ENCODE measurements at regions not wholly inside any gene's neighbourhood (a gene's known extent, or its start where the extent isn't known, plus 50 kb on each side); places are given as distances from the start of the nearest gene placed in this dataset.
A peak's percentile ranks its signal among the peaks of the same experiment; 100 is the strongest.
"Not testable (repeated sequence)": the region's sequence is repeated elsewhere in the genome, so short reads cannot be mapped to it uniquely, and the experiment has no call there.

DNA sequence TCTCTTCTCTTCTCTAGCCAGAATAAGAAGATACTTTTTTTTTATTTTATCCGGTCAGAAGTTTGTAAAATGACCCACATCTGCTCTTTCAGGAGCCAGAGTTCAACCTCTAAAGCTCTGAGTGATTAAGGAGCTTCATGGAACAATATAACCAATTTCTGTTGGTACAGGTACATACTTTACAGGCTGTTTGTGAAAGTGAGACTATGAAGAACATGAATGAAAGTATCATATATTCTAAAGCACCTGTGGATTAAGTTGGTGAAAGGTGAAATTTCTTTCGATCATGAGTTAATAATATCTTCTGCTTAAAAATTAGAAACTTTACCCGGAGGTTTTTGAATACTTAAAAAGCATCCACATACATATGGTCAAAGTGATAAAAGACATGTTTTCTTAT lies 65.2 kb downstream of the DMRT2 start:
- no peak for DNase-seq

DNA sequence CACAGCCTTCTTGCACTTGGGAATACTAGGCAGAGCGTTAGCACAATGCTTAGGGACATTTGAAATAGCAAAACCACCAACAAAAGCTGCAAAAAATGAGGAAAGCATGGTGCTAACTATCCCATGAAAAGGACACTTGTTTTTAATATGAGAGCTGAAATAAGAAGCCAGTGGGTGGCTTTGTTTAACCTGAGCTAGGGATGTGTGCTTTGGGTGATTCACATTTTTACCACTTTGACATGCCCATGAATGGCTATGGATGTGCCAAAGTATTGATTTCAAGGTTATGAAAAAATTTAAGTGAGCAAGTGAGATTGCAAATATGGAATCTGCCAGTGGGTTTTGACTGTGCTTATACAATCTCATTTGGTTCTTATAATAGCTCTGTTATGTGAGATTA lies 67.3 kb downstream of the DMRT2 start:
- DNase-seq = no peak

GRCh38 chr9:1120500-1121165 lies 70.5 kb downstream of the DMRT2 start:
- no peak for DNase-seq

- no peak for DNase-seq
These were observed 75.6 kb downstream of the DMRT2 start for GRCh38 chr9:1125741-1126140.

- no peak for DNase-seq
These were observed 77.9 kb downstream of the DMRT2 start for GRCh38 chr9:1128046-1128445.

- no peak for DNase-seq
These were observed 79.2 kb downstream of the DMRT2 start for GRCh38 chr9:1129382-1129781.

GRCh38 chr9:1140057-1140456 lies 89.9 kb downstream of the DMRT2 start:
- DNase-seq = no peak

DNA sequence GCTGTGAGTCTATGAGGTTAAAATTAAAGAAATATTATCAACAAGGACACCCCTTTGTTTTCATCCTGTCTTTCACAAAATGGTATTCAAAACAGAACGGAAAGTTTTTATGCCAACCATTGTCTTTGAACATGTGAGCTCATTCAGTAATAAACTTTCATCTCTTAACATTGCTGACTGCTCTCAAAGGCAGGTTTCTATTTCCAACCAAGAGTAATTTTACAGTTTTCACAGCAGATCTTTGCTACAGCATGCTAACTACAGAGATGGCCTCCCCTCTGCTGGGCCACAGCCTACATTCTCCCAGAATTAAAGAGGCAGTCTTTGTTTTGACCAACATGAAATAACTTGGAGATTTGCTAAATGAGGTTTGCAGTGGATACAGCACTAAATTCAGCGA lies 101.5 kb downstream of the DMRT2 start:
- DNase-seq = no peak

GRCh38 chr9:1152171-1152570 lies 102.0 kb downstream of the DMRT2 start:
- no peak for DNase-seq

GRCh38 chr9:1154739-1155138 lies 104.6 kb downstream of the DMRT2 start:
- no peak for DNase-seq

DNA sequence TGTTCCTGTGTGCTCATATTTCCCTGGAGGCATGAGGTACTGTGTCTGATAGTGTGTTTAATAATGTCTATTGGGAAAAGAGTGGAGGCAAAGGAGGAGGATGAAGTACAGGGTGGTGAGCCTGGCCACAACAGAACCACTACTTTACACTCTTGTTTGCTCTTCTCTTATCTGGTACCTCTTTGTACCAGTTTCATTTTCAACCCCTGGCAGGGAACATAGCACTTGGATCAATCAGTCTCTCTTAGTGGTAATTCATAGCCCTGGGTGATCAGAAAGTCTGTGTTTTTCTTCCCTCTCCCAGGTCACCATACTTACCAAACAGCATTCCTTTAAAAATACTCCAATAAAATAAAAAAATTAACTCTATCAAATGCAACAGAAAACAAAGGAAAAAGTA lies 105.4 kb downstream of the DMRT2 start:
- DNase-seq = no peak

DNA sequence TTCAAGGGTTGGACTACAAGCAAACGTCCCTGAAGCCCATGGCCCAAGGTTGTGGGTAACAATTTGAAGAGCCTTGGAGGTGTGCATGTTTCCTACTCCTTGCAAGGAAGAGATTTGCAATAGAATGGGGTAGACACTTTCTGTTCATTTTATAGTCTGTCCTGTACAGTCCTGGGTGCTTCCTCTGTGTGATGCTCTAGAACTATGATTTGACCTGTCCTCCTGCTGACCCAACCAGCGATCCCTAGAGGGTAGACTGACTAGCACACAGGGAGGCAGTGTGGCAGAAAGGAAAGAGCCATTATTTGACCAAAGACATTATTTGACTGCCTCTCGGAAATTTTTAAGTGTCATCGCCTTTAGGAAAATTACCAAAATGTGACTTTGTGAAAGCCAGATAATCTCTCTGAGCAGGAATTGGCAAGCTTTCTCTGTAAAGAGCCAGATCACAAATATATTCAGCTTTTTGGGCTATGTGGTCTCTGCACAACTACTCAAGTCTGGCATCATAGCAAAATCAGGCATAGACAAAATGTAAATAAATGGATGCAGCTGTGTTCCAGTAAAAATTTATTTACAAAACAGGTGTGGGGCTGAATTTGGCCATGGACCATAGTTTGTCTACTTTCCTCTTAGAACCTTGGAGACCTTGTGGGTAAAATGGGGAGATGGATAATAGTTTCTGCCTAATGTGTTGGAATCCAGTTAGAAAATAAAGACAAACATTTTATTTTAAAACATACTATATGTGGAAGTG lies 106.8 kb downstream of the DMRT2 start:
- DNase-seq = peak; percentile 24

DNA sequence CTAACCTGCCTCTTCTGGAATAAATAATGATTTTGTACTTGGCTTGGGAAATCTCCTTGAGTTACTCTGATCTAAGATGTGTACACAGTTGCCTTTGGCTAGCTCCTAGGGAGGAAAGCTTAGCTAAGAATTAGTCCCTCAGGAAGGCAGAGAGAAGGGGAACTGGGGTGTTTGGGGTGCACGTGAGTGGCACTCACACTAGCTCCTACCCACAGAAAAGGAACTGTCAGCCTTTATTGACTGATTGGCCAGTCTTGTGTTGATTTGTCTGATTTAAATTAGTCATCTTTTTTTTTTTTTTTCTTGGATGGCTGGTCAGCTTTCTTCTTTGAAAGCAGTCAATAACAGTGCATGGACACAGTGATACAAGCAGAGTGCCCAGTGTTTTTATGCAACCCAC lies 107.7 kb downstream of the DMRT2 start:
- DNase-seq = no peak

DNA sequence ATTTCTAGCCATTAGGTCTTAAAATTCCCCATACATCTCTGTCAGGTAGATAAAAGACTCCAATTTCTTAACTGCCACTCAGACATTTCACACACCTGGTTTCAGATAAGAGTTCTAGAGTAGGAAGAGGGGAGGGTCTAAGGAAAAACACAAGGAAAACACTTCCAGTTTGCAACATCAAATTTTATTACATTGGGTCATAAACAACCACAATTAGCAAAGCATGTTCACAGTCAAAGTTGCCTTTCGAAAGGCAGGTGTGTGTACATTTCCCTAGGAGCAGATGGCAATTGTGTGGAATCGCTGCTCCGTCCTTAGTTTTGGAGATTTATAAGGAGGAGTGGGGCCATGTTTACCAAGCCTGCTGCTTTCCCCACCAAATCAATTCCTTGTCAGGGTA lies 120.8 kb downstream of the DMRT2 start:
- DNase-seq = no peak

GRCh38 chr9:1171546-1171945 lies 121.4 kb downstream of the DMRT2 start:
- no peak for DNase-seq

GRCh38 chr9:1173211-1173610 lies 123.1 kb downstream of the DMRT2 start:
- DNase-seq = no peak

DNA sequence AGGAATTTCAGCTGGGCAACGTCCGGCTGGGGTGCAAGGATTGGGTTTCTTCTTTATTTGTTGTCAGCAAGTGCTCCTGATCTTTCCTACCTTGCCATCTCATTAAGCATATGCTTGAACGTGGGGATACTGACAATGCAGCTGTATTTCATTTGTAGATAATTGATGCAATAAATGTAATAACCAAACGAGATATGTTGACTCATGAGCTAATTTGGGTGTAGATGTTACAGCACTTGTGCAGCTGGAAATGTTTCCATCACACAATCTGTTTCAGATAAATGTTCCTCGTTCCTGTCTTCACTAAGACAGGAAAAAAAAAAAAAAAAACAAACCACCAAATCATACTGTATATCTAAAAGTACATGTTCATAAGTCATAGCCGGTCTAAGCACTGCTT lies 123.8 kb downstream of the DMRT2 start:
- DNase-seq = no peak

DNA sequence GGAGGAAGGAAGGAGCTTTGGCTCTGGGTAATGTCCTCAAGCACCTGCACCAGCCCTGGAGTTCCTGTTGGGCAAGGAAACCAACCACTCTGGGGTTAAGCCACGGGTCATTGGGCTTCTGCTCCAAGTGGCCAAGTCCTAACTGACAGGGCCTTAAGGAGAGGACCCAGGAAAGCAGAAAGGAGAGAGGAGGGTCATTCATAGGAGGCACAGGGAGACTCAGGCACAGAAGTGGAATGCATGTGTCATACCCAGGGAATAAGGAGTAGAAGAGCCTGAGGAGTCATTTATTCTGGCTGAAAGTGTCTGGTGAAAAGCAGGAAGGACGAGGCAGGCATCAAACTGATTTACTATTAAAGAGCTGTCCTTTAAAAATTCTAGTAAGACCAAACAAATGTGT lies 129.2 kb downstream of the DMRT2 start:
- DNase-seq = no peak

- no peak for DNase-seq
These were observed 134.0 kb downstream of the DMRT2 start for GRCh38 chr9:1184146-1184545.

- DNase-seq = not testable (repeated sequence)
These were observed 137.0 kb downstream of the DMRT2 start for GRCh38 chr9:1187137-1187536.

DNA sequence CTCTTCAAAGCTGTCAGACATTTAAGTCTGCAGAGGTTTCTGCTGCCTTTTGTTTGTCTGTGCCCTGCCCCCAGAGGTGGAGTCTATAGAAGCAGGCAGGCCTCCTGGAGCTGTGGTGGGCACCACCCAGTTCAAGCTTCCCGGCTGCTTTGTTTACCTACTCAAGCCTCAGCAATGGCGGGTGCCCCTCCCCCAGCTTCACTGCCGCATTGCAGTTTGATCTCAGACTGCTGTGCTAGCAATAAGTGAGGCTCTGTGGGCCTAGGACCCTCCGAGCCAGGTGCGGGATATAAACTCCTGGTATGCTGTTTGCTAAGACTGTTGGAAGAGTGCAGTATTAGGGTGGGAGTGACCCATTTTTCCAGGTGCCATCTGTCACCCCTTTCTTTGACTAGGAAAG lies 145.5 kb downstream of the DMRT2 start:
- not testable (repeated sequence) for DNase-seq

GRCh38 chr9:1198085-1198484 lies 147.9 kb downstream of the DMRT2 start:
- no peak for DNase-seq

DNA sequence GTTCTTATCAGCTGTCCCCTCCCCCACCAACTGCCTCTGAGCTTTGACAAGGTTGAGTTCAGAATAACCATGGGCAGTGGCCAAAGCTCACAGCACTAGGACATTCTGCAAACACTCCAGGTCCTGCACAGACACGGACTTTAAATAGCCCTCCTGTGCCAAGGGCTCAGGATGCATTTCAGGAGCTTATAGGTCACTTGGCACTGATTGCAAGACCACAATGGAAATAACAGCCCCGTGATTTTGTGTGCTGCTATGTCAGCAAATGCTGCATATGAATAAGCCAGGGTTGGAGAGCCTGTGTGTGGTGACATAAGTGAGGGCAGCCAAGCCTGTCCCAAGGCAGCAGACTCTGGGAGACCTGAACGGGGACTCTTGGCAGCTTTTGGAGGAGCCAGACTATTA lies 150.7 kb downstream of the DMRT2 start:
- peak; percentile 35 for DNase-seq

DNA sequence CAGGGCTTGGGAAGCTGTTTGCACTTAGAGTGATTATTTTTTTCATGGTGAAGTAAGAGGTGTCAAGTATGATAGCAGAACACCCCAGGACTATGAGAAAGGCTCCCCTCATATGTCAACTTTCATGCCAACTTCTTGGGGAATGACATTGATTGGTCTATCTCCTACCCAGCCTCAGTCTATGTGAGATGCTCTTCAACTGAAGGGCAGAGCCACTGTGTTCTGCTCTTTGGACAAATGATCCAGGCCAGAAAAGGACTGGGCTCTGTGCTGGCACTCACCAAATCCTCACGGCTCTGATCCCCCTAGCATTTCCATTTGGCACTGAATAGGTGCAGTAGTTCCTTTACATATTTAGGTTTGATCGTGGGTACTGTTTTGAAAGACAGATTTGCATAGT lies 151.1 kb downstream of the DMRT2 start:
- DNase-seq = no peak

GRCh38 chr9:1201901-1202300 lies 151.7 kb downstream of the DMRT2 start:
- no peak for DNase-seq

All from femur (tissue), 1 donor.